T follicular helper cell (primary cell): ENCODE measurements at regions not wholly inside any gene's neighbourhood (a gene's known extent, or its start where the extent isn't known, plus 50 kb on each side); places are given as distances from the start of the nearest gene placed in this dataset.
"Not testable (repeated sequence)": the region's sequence is repeated elsewhere in the genome, so short reads cannot be mapped to it uniquely, and the experiment has no call there.

ENCODE experiments used
- DNase-seq: peaks from one replicate; pipeline ENCODE4 v3.0.0-alpha.2; 2020; ENCODE audit warnings: low read depth

GRCh38 chr11:19433367-19433766 lies 192.6 kb upstream of the E2F8 start:
- no peak for DNase-seq

- DNase-seq, result no peak
These were observed 191.8 kb upstream of the E2F8 start for GRCh38 chr11:19432370-19433061.

GRCh38 chr11:19430754-19431398 lies 190.1 kb upstream of the E2F8 start:
- DNase-seq, result no peak

GRCh38 chr11:19430346-19430745 lies 189.6 kb upstream of the E2F8 start:
- no peak for DNase-seq

- DNase-seq, result no peak
These were observed 188.5 kb upstream of the E2F8 start for GRCh38 chr11:19429108-19429760.

- DNase-seq, result no peak
These were observed 187.7 kb upstream of the E2F8 start for GRCh38 chr11:19428206-19429002.

GRCh38 chr11:19426756-19427403 lies 186.1 kb upstream of the E2F8 start:
- DNase-seq, result no peak

- no peak for DNase-seq
These were observed 185.4 kb upstream of the E2F8 start for GRCh38 chr11:19426011-19426755.

- no peak for DNase-seq
These were observed 181.5 kb upstream of the E2F8 start for GRCh38 chr11:19422276-19422675.

GRCh38 chr11:19420868-19421533 lies 180.3 kb upstream of the E2F8 start:
- DNase-seq, result no peak

GRCh38 chr11:19419808-19420207 lies 179.1 kb upstream of the E2F8 start:
- no peak for DNase-seq

GRCh38 chr11:19419021-19419750 lies 178.4 kb upstream of the E2F8 start:
- no peak for DNase-seq

- no peak for DNase-seq
These were observed 177.5 kb upstream of the E2F8 start for GRCh38 chr11:19418221-19418620.

GRCh38 chr11:19412070-19412469 lies 171.3 kb upstream of the E2F8 start:
- not testable (repeated sequence) for DNase-seq

GRCh38 chr11:19410032-19410431 lies 169.3 kb upstream of the E2F8 start:
- DNase-seq, result no peak

GRCh38 chr11:19409307-19409706 lies 168.6 kb upstream of the E2F8 start:
- DNase-seq, result no peak

- no peak for DNase-seq
These were observed 167.0 kb upstream of the E2F8 start for GRCh38 chr11:19407677-19408270.

GRCh38 chr11:19405966-19406365 lies 165.2 kb upstream of the E2F8 start:
- DNase-seq, result no peak

- no peak for DNase-seq
These were observed 164.0 kb upstream of the E2F8 start for GRCh38 chr11:19404787-19405186.
